GM19467 (cell line): ENCODE measurements at regions not wholly inside any gene's neighbourhood (a gene's known extent, or its start where the extent isn't known, plus 50 kb on each side); places are given as distances from the start of the nearest gene placed in this dataset.
"Not testable (repeated sequence)": the region's sequence is repeated elsewhere in the genome, so short reads cannot be mapped to it uniquely, and the experiment has no call there.

Source experiments
- ATAC-seq: cut with Tn5 transposase; IDR thresholded peaks from one replicate; pipeline ENCODE4 v1.9.1; 2021; ENCODE audit warnings: mild to moderate bottlenecking, moderate library complexity; ENCODE audit not compliant: unreplicated experiment

DNA sequence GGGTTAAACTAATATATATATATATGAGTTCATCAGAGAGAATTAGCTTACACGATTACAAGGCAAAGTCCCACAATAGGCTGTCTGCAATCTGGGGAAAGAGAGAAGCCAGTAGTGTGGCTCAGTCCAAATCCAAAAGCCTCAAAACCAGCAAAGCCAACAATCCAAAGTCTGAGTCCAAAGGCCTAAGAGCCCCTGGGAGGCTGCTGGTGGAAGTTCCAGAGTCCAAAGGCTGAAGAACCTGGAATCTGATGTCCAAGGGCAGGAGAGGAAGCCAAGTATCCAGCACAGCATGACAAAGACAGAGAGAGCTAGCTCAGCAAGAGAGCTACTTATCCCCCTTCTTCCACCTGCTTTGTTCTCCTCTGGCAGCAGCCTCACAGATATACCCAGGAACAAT is 274.7 kb upstream of the ID4 start:
- ATAC-seq, result no peak

- ATAC-seq, result no peak
These were observed 267.6 kb upstream of the ID4 start for GRCh38 chr6:19569563-19569962.

DNA sequence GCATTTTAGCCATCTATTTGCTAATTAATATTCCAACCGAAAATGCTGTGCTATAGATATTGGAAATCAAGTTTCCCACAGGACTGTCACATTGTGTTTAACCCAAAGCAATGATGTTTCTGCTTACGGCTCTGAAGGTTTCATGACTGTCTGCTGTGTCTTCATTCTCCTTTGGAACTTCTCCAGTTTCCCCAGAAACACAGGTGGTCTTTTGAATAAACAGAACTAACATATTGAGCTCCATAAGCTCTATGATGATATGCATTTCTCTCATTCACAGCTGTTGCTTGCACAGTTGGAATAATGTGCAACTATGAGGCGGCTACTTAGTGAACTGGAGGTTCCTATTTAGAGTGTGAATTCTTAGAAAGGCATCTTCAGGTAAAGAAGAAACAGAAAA is 266.0 kb upstream of the ID4 start:
- ATAC-seq, result no peak

- ATAC-seq, result no peak
These were observed 258.7 kb upstream of the ID4 start for GRCh38 chr6:19578481-19578880.

- not testable (repeated sequence) for ATAC-seq
These were observed 253.0 kb upstream of the ID4 start for GRCh38 chr6:19584207-19584606.

- no peak for ATAC-seq
These were observed 249.8 kb upstream of the ID4 start for GRCh38 chr6:19587238-19587942.

DNA sequence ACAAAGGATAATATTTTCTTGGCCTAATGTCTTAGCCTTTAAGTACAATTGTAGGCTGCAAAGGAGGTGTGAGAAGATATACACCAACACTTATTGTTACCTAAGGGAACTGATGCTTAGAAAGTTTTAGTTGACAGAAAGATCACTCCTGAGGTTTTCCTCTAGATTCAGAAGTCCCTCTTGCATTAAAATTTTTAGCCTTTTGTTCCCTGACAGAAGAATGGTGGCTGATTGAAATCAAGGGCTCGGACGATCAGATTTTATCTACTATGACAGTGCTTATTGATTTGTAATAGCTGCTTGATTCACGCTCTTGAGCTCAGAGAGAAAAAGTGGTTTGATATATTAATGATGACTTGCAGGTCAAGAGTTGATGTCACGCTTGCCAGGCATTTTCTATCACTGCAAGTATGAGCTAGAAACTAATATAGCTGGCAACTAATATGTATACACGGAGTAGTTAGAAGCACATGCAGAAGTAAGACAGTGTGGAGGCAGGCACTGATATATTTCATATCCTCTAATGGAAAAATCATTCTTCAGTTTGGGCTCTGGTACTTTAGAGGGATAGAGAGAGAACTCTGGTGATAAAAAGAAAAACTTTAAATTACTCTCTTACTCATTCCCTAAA is 246.6 kb upstream of the ID4 start:
- ATAC-seq, result no peak

- no peak for ATAC-seq
These were observed 239.3 kb upstream of the ID4 start for GRCh38 chr6:19597809-19598320.

DNA sequence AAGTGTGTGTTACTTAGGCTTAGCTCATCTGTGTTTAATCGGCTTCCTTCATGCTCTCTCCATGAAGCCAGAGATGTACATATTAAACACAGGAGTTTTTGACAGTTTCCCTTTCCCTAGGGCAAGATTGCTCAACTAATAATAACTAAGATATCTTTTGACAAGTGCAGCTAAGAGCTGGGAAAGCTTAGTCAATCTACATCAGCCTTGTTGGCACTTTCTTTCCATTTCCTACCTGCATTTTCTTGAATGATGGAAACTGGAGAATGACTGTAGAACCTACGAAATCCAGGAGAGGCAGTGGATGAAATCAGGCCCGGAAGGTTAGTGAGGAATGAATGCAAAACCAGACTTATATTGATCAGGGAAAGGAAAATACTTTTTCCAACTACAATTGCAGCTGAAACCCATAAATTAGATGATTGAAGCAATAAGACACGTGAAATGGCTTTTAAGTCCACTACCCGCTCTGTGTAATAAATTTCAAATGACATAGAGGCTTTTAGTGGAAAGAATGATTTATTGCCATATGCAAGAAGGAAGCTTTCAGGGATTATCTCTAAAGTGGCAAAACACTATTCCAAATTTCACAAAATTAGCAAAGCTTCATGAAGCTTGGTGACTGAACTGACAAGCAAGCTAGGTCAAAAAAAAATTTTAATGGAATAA is 237.2 kb upstream of the ID4 start:
- ATAC-seq, result no peak

DNA sequence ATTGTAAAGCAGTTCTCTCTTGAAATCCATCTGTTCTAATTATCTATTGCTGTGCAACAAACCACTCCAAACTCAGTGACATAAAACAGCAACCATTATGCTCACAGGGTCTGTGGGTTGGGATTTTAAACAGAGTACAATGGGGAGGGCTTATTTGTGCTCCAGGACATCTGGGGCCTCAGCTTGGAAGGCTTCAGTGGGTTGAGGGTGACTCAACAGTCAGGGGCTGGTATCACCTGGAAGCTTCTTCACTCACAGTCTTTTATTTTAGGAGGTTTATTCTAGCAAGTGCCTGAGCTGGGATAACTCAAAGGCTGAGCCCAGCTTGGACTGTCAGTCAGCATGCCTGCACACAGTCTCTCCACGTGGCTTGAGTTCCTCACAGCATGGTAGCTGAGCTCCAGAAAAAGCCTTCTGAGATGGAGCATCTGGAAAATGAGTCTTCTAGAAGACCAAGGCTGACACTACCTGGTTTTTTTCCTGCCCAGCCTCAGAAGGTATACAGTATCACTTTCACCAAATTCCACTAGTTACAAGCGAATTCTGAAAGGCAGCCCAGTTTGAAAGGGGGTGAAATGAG is 234.6 kb upstream of the ID4 start:
- ATAC-seq, result no peak

- no peak for ATAC-seq
These were observed 233.4 kb upstream of the ID4 start for GRCh38 chr6:19603721-19604120.

DNA sequence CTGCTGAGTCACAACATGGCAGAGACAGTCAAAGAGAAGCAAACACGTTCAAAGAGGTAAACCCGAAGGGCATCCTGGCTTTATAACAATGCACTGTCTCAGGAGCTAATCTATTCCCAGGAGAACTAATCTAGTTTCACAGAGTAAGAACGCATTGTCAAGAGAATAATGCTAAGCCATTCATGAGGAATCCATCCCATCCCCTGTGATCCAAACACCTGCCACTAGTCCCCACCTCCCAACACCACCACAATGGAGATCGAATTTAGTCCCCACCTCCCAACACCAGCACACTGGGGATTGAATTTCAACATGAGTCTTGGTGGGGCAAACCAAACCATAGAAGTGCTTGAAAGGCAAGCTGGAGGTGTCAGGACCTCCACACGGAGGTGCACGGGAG is 231.5 kb upstream of the ID4 start:
- no peak for ATAC-seq

DNA sequence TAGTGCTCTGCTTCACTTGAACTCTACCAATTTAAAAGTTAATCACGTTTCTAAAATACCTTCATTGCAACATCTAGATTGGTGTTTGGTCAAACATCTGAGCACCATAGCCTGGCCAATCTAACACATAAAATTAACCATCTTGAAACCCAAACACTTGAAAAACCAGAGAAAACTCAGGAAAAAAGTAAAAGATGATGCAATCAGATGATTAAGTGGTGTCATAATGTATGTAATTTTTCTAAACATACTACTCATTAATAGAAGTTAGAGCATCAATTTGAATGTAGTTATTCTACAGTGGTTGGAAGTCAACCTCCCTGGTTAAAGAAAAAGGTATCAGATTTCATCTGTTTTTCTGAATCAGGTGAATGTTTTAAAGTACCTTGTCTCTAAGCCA is 228.6 kb upstream of the ID4 start:
- ATAC-seq, result no peak

DNA sequence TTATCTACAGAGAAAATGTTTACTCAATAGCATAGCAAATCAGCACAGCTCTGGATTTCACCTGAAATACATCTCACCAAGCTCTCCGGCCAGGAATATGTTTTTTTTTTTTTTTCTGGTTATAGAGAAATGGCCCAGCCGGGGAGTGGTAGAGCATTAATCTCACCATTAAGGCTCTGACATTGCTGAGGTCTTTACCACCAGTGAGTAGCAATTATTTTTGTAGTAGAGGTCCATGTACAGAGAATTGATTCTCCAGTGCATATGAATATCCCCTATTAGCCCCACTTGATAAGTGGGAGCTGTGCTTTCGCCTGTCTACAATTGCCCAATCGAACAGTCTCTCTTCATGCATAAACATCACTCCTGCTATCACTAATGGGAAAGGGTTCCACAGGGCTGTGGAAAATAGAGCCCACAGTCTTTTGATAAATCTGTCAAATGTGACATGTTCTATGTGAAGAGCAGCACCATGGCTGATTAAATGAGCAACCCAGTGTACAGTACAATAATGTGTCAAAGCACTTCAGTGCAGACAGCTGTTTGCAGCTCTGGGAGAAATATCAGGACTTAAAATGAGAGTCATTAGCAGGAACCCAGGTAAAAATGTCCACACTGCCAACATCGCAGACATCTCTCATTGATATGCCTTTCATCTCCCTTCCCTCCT is 227.1 kb upstream of the ID4 start:
- no peak for ATAC-seq

GRCh38 chr6:19612672-19613466 is 224.3 kb upstream of the ID4 start:
- ATAC-seq, result not testable (repeated sequence)

- ATAC-seq, result no peak
These were observed 223.5 kb upstream of the ID4 start for GRCh38 chr6:19613678-19614077.

DNA sequence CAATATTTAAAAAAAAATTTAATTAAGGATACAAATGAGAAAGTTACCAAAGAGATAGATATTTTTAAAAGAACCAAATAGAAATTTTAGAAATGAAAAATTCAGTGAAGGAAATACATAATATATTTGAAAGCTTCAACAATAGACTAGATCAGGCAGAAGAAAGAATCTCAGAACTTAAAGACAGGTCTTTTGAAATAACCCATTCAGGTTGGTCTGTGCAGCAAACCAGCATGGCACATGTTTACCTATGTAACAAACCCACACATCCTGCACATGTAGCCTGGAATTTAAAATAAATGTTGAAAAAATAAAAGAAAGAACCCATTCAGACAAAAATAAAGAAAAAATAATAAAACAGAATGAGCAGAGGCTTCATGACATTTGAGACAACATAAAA is 221.1 kb upstream of the ID4 start:
- ATAC-seq, result no peak

DNA sequence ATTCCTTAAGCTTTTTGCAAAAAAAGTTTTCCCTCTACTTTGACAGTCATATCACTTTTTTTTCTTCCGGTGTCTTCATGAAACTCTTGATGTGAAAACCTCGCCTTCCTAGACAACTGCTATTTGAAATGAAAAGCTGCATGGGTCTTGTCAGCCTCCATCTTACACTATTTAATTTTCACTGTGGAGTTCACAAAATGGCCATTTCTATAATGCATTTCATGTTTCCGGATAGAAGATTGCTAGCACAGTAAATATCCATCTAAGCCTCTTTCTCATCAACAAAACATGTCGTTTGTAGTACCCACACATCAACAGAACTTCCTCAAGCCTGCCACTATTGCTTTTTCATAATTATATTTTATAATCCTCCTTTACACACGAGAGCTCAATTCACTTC is 204.9 kb upstream of the ID4 start:
- no peak for ATAC-seq

DNA sequence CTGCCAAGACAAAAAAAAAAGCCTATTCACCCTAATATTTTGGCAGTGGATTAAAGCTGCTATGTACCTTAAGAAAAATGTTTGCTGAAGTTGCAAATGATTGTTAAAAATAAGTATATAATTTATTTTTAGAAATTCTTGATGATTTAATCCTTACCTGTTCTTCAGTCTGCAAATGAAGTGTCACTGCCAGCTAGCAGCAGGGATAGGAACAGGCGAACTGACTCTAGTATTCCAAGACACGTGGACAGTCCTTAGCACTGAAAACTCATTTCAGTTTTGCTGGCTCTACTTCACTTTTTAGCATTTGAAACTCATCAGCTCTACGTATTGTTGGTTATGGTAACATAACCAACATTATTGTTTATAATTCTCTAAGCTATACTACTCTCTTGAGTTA is 204.4 kb upstream of the ID4 start:
- no peak for ATAC-seq

DNA sequence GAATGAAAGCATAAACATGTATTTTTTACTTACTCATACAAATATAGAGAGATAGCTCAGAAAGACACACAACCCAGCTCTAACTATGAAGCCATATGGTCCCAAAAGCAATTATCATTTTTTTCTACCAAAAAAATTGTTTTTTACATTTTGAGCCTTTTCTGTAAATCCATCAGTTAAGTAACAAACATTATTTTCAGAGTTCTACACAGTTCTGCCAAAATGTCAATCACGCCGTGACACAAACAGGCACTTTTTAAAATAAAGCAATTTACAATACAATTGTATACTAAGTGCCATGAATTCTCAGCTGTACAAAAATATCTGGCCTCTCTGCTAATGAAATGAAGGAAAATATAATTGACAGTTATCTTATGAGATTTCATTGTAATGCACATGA is 201.4 kb upstream of the ID4 start:
- ATAC-seq, result no peak
